B cell (primary cell): ENCODE measurements at regions not wholly inside any gene's neighbourhood (a gene's known extent, or its start where the extent isn't known, plus 50 kb on each side); places are given as distances from the start of the nearest gene placed in this dataset.

Experiments
- ATAC-seq: fragments of 200-7000 bp; cut with Tn5 transposase; one replicate; pipeline ENCODE4 v1.10.0; 2021; ENCODE audit warnings: low read depth, mild to moderate bottlenecking, moderate number of reproducible peaks, moderate library complexity
- CTCF ChIA-PET: fragments of 350-600 bp; sonication (Branson Sonifier 250); formaldehyde crosslinking; loops from one replicate; lab custom pipeline; 2021; ENCODE audit warnings: antibody characterized with exemption, inconsistent platforms; lab: Charles Lee
- POLR2A ChIA-PET: fragments of 350-600 bp; sonication (Branson Sonifier 250); formaldehyde crosslinking; loops from one replicate; lab custom pipeline; 2021; ENCODE audit warnings: antibody characterized with exemption; lab: Charles Lee
- DNase-seq: peaks from one replicate; pipeline ENCODE4 v3.0.0; 2013
- H2AFZ ChIP-seq: 2 replicates; pipeline ENCODE4 v1.6.1; 2012; ENCODE audit warnings: mild to moderate bottlenecking, low read depth, low read length; ENCODE audit not compliant: insufficient read depth, poor library complexity, severe bottlenecking
- H3K27ac ChIP-seq, 2 donors: 1 replicate in 1 of 2; 2 replicates in 1 of 2; pipeline ENCODE4 v1.5.1; 2012 to 2013; ENCODE audit warnings: low read length in 2 of 2, mild to moderate bottlenecking in 2 of 2, moderate library complexity in 1 of 2
- H3K27me3 ChIP-seq, 4 experiments: fragments of 200-600 bp in 1 of 4; sonication (generic) in 1 of 4; replicated peaks in 1 of 4; 1 replicate in 2 of 4; 2 replicates in 2 of 4; pipeline versions ENCODE4 v1.6.1 to v1.7.0; 2013 to 2016; ENCODE audit warnings: low read length in 3 of 4, mild to moderate bottlenecking in 2 of 4, mixed read lengths in 1 of 4, moderate library complexity in 1 of 4; ENCODE audit not compliant: insufficient read depth in 4 of 4, control insufficient read depth in 3 of 4; ENCODE audit errors: control extremely low read depth in 1 of 4
- H3K36me3 ChIP-seq, 2 experiments: replicated peaks in 1 of 2; 1 replicate in 1 of 2; 2 replicates in 1 of 2; pipeline versions ENCODE4 v1.6.1 to v1.7.1; 2013; ENCODE audit warnings: low read length in 1 of 2; ENCODE audit not compliant: insufficient read depth in 2 of 2, control insufficient read depth in 1 of 2; ENCODE audit errors: control extremely low read depth in 1 of 2, extremely low read depth in 1 of 2
- H3K4me1 ChIP-seq, 2 donors: fragments of 200-600 bp in 1 of 2; sonication (generic) in 1 of 2; 1 replicate in 1 of 2; 2 replicates in 1 of 2; pipeline versions ENCODE4 v1.5.1 to v1.6.1; 2013 to 2017; ENCODE audit warnings: low read length in 2 of 2; ENCODE audit not compliant: control insufficient read depth in 2 of 2, insufficient read depth in 2 of 2
- H3K4me2 ChIP-seq: replicated peaks from 2 replicates; pipeline ENCODE3; 2012; ENCODE audit warnings: mild to moderate bottlenecking, low read depth, low read length; ENCODE audit not compliant: poor library complexity, severe bottlenecking
- H3K4me3 ChIP-seq, 5 experiments: fragments of 200-600 bp in 1 of 5; sonication (generic) in 1 of 5; 1 replicate in 3 of 5; 2 replicates in 2 of 5; pipeline versions ENCODE4 v1.5.1 to v1.7.0; 2011 to 2016; ENCODE audit warnings: low read length in 4 of 5, mild to moderate bottlenecking in 4 of 5, low read depth in 2 of 5, control low read depth in 1 of 5, moderate library complexity in 1 of 5; ENCODE audit not compliant: insufficient read depth in 1 of 5; ENCODE audit errors: control extremely low read depth in 1 of 5, extremely low read depth in 1 of 5
- H3K79me2 ChIP-seq: fragments of 200-600 bp; sonication (generic); one replicate; pipeline ENCODE4 v1.6.0; 2016; ENCODE audit warnings: low read length; ENCODE audit not compliant: control insufficient read depth, insufficient read depth
- H3K9ac ChIP-seq: fragments of 200-600 bp; sonication (generic); 2 replicates; pipeline ENCODE4 v1.6.1; 2017; ENCODE audit warnings: mild to moderate bottlenecking, low read length, moderate library complexity
- H3K9me3 ChIP-seq, 3 donors: one replicate each; pipeline versions ENCODE4 v1.6.1 to v1.7.1; 2013; ENCODE audit warnings: low read length in 2 of 3; ENCODE audit not compliant: control insufficient read depth in 2 of 3, insufficient read depth in 1 of 3; ENCODE audit errors: control extremely low read depth in 1 of 3
- H4K20me1 ChIP-seq: 2 replicates; pipeline ENCODE4 v1.6.0; 2012; ENCODE audit warnings: mild to moderate bottlenecking, low read length; ENCODE audit not compliant: insufficient read depth, control insufficient read depth, poor library complexity, severe bottlenecking
- H3K27ac Mint-ChIP-seq: one replicate; pipeline ENCODE4 v1.8.0; 2021; ENCODE audit warnings: mixed read lengths
- H3K27me3 Mint-ChIP-seq: one replicate; pipeline ENCODE4 v1.8.0; 2021; ENCODE audit warnings: mixed read lengths
- H3K4me1 Mint-ChIP-seq: one replicate; pipeline ENCODE4 v1.8.0; 2021; ENCODE audit warnings: mixed read lengths
- H3K4me3 Mint-ChIP-seq: one replicate; pipeline ENCODE4 v1.8.0; 2021; ENCODE audit warnings: mixed read lengths
- H3K9me3 Mint-ChIP-seq: one replicate; pipeline ENCODE4 v1.8.0; 2022; ENCODE audit warnings: mixed read lengths; ENCODE audit not compliant: insufficient read depth
- CTCF ChIP-seq: fragments of 200-600 bp; IDR thresholded peaks from one replicate; pipeline ENCODE4 v1.8.0; 2022; ENCODE audit warnings: antibody characterized with exemption, mild to moderate bottlenecking
- EZH2 ChIP-seq: IDR thresholded peaks from 2 replicates; pipeline ENCODE4 v1.6.1; 2012; ENCODE audit warnings: borderline replicate concordance, low read depth, mild to moderate bottlenecking, moderate library complexity, low read length; ENCODE audit not compliant: insufficient read depth, poor library complexity, severe bottlenecking
- WGBS: methylation state at CpG from one replicate; pipeline ENCODE4 v1.1.5; 2013; ENCODE audit warnings: missing lambda C conversion rate; ENCODE audit not compliant: insufficient coverage; 5-methylcytosine and 5-hydroxymethylcytosine counted together
- intact Hi-C: fragments of 100-400 bp; cut with micrococcal nuclease; formaldehyde crosslinking; loops from one replicate; pipeline ENCODE4 v1.10.0; 2022

- Mint-ChIP-seq H3K9me3 (no peaks in the 10 kb centered on the region), H3K4me3 (no peak overlapping the region), H3K4me1 (no peaks in the 10 kb centered on the region), H3K27me3 (peaks cover 13% of the 10 kb centered on the region), H3K27ac (no peak overlapping the region)
- TF ChIP-seq EZH2 (no peak), CTCF (no peak)
- ATAC-seq (no peak), DNase-seq (no peak)
- CTCF ChIA-PET = no interaction called here
- Histone ChIP-seq H3K9ac (no peak overlapping the region), H4K20me1 (no peaks in the 10 kb centered on the region), H3K4me2 (no peak overlapping the region), H2AFZ (no peak overlapping the region), H3K79me2 (no peaks in the 10 kb centered on the region), H3K4me3 (no peak overlapping the region), H3K36me3 (no peaks in the 10 kb centered on the region), H3K9me3 (no peaks in the 10 kb centered on the region), H3K27me3 (no peaks in the 10 kb centered on the region), H3K27ac (no peak overlapping the region), H3K4me1 (no peaks in the 10 kb centered on the region)
- intact Hi-C loops = no loop called here
- POLR2A ChIA-PET = interaction anchor here (0.5 kb wide), 1 partner anchor 967 kb away, joined by 3 read pairs; no protein-coding TSS in a partner anchor
- 68% methylated on average over 6 of the region's 8 CpGs for WGBS
These were observed 61.3 kb downstream of the ZNF22 start for GRCh38 chr10:45061982-45062381.

GRCh38 chr10:45063591-45064231 is 63.0 kb downstream of the ZNF22 start:
- H3K27ac ChIP-seq = no peak overlapping the region
- H3K9ac ChIP-seq = no peak overlapping the region
- 90% methylated on average over 2 of the region's 8 CpGs for WGBS
- ATAC-seq (no peak), DNase-seq (no peak)
- H3K4me3 Mint-ChIP-seq = no peak overlapping the region
- H3K4me1 ChIP-seq = no peaks in the 10 kb centered on the region
- CTCF ChIA-PET = no interaction called here
- no peaks in the 10 kb centered on the region for H3K36me3 ChIP-seq
- H3K27me3 ChIP-seq = no peaks in the 10 kb centered on the region
- H3K27ac Mint-ChIP-seq = no peak overlapping the region
- no peaks in the 10 kb centered on the region for H4K20me1 ChIP-seq
- H2AFZ ChIP-seq = no peak overlapping the region
- no peak overlapping the region for H3K4me2 ChIP-seq
- TF ChIP-seq EZH2 = no peak
- TF ChIP-seq CTCF = no peak
- H3K79me2 ChIP-seq = no peaks in the 10 kb centered on the region
- no peaks in the 10 kb centered on the region for H3K9me3 Mint-ChIP-seq
- no peak overlapping the region for H3K4me3 ChIP-seq
- POLR2A ChIA-PET = no interaction called here
- peaks cover 13% of the 10 kb centered on the region for H3K27me3 Mint-ChIP-seq
- intact Hi-C loops = no loop called here
- H3K9me3 ChIP-seq = no peaks in the 10 kb centered on the region
- no peaks in the 10 kb centered on the region for H3K4me1 Mint-ChIP-seq
